ENCODE measurements at regions not wholly inside any gene's neighbourhood (a gene's known extent, or its start where the extent isn't known, plus 50 kb on each side); places are given as distances from the start of the nearest gene placed in this dataset.
"Not testable (repeated sequence)": the region's sequence is repeated elsewhere in the genome, so short reads cannot be mapped to it uniquely, and the experiment has no call there.

- no peak for DNase-seq
These were observed 360.7 kb upstream of the AUTS2 start for GRCh38 chr7:69237541-69237940.

- DNase-seq = no peak
These were observed 355.3 kb upstream of the AUTS2 start for GRCh38 chr7:69243016-69243415.

- DNase-seq = no peak
These were observed 353.6 kb upstream of the AUTS2 start for GRCh38 chr7:69244701-69245100.

- DNase-seq = no peak
These were observed 352.6 kb upstream of the AUTS2 start for GRCh38 chr7:69245646-69246045.

GRCh38 chr7:69246758-69247157 is 351.5 kb upstream of the AUTS2 start:
- DNase-seq = no peak

- DNase-seq = not testable (repeated sequence)
These were observed 349.9 kb upstream of the AUTS2 start for GRCh38 chr7:69248382-69248828.

GRCh38 chr7:69250958-69251357 is 347.3 kb upstream of the AUTS2 start:
- DNase-seq = no peak

- no peak for DNase-seq
These were observed 343.6 kb upstream of the AUTS2 start for GRCh38 chr7:69254643-69255042.

GRCh38 chr7:69256634-69257081 is 341.6 kb upstream of the AUTS2 start:
- peak; percentile 74 for DNase-seq

- DNase-seq = no peak
These were observed 340.7 kb upstream of the AUTS2 start for GRCh38 chr7:69257592-69257991.

- no peak for DNase-seq
These were observed 338.8 kb upstream of the AUTS2 start for GRCh38 chr7:69259445-69259844.

- no peak for DNase-seq
These were observed 338.3 kb upstream of the AUTS2 start for GRCh38 chr7:69260023-69260422.

GRCh38 chr7:69263550-69263949 is 334.7 kb upstream of the AUTS2 start:
- DNase-seq = no peak

GRCh38 chr7:69269806-69270205 is 328.5 kb upstream of the AUTS2 start:
- no peak for DNase-seq

GRCh38 chr7:69272101-69272500 is 326.2 kb upstream of the AUTS2 start:
- DNase-seq = peak; percentile 71

GRCh38 chr7:69276011-69276729 is 322.1 kb upstream of the AUTS2 start:
- DNase-seq = no peak

- DNase-seq = no peak
These were observed 320.9 kb upstream of the AUTS2 start for GRCh38 chr7:69277366-69277765.

- no peak for DNase-seq
These were observed 315.3 kb upstream of the AUTS2 start for GRCh38 chr7:69282946-69283345.

GRCh38 chr7:69283421-69283820 is 314.9 kb upstream of the AUTS2 start:
- no peak for DNase-seq

GRCh38 chr7:69285854-69286253 is 312.4 kb upstream of the AUTS2 start:
- DNase-seq = no peak

GRCh38 chr7:69295977-69296376 is 302.3 kb upstream of the AUTS2 start:
- DNase-seq = peak; percentile 85

GRCh38 chr7:69301253-69301652 is 297.0 kb upstream of the AUTS2 start:
- DNase-seq = no peak

- no peak for DNase-seq
These were observed 288.7 kb upstream of the AUTS2 start for GRCh38 chr7:69309601-69310000.

- no peak for DNase-seq
These were observed 286.8 kb upstream of the AUTS2 start for GRCh38 chr7:69311489-69311888.

- DNase-seq = not testable (repeated sequence)
These were observed 284.4 kb upstream of the AUTS2 start for GRCh38 chr7:69313852-69314251.

Measured in NCI-H2171 (cell line).